HG02981 (cell line): ENCODE measurements at regions not wholly inside any gene's neighbourhood (a gene's known extent, or its start where the extent isn't known, plus 50 kb on each side); places are given as distances from the start of the nearest gene placed in this dataset.
"Not testable (repeated sequence)": the region's sequence is repeated elsewhere in the genome, so short reads cannot be mapped to it uniquely, and the experiment has no call there.

Experiments
- ATAC-seq: cut with Tn5 transposase; IDR thresholded peaks from one replicate; pipeline ENCODE4 v1.9.1; 2021; ENCODE audit warnings: mild to moderate bottlenecking, moderate library complexity; ENCODE audit not compliant: unreplicated experiment

DNA sequence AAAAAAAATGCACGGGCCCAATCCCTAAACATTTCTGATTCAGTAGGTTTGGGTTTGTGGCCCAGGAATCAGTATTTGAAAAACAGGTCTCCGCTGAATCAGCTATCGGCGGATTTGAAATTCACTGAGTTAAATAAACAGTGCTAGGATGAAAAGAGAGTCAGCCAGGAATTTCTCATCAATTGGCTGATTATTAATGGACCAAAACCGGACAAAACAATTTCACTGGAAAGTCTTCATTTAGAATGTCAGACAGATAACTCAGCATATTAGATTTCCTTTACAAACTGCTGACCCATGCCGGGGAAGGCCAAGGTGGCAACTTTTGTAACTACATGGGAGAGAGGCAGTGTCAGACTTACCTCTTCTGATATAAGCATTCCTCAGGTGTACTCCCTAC, 99.4 kb upstream of the LSM6 start:
- no peak for ATAC-seq

DNA sequence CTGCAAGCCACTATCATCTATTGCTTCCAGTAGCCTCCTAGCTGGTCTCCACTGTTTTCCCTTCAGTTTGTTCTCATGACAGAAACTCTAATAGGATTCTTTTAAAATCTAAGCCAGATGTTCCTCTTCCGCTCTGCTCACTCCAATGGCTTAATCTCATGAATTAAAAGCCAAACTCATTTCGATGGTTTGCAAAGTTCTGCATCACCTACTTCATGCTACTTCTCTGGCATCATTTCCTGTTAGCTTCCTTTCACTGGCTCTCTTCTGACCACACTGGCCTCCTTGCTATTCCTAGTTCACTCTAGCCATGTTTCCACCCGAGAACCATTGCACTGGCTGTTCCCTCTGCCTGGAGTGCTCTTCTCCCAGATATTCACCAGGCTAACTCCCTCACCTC, 102.0 kb upstream of the LSM6 start:
- peak; percentile 72 for ATAC-seq

DNA sequence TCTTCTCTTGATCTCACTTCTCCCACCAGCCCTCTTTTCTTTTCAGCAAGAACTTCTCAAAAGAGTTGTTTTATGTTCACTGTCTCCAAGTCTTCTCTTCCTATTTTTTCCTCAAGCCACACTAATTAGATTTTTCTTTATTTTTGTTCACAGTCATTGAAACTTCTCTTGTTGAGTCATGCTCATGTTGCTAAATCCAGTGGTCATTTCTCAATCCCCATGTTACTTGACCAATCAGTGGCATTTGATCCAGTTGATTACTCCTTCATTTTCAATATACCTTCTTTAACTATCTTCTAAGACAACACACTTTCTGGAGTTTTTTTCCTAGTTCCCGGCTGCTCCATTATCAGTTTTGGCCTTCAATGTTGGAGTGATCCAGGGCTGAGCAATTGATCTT, 103.1 kb upstream of the LSM6 start:
- ATAC-seq: no peak

DNA sequence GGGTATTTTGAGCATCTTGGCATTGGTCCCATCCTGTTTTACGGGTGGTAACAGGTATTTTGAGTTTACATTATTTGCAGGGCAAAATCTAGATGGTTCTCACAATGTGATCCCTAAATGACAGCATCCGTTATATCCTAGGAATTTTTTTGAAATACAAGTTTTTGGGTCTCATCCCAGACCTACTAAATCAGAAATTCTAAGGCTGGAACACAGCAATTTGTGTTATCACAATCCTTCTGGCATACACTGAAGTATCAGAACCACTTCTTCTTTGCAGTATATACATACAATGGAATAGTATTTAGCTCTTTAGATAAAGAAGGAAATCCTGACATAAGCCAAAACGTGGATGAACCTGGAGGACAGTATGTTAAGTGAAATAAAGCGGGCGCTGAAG, 104.1 kb upstream of the LSM6 start:
- no peak for ATAC-seq

DNA sequence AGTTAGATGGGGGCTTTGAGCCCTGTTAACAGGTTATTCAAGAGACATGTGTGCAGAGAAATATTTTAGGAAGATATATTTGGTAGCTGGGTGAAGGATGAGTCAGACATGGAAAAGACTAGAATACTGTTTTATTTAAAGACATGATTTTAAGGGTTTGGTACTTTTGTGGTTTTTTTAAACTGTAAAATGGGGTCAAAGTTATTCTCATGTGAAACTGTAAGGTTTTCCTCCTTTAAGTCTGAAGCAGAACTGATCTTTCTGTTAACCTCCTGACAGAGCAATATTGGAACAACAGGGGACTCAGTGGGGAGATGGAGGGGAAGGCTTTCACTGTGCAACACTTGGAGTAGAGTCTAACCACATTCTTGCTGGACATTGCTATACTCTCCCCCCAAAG, 112.4 kb upstream of the LSM6 start:
- no peak for ATAC-seq

DNA sequence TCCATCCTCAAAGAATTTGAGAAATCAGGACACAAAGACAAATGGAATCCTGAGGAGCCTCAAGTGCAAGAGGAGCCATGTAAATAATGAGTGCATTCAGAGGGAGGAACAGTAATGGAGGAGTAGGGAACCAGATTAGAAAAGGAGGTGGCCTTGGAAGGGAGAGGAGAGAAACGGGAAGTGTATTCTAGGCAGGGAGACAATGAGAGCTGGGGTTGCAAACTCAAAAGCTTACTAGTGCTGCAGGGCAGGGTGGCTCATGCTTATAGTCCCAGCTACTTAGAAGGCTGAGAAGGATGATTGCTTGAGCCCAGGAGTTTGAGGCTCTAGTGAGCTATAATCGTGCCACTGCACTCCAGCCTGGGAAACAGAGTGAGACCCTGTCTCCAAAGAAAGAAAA, 113.2 kb upstream of the LSM6 start:
- no peak for ATAC-seq

DNA sequence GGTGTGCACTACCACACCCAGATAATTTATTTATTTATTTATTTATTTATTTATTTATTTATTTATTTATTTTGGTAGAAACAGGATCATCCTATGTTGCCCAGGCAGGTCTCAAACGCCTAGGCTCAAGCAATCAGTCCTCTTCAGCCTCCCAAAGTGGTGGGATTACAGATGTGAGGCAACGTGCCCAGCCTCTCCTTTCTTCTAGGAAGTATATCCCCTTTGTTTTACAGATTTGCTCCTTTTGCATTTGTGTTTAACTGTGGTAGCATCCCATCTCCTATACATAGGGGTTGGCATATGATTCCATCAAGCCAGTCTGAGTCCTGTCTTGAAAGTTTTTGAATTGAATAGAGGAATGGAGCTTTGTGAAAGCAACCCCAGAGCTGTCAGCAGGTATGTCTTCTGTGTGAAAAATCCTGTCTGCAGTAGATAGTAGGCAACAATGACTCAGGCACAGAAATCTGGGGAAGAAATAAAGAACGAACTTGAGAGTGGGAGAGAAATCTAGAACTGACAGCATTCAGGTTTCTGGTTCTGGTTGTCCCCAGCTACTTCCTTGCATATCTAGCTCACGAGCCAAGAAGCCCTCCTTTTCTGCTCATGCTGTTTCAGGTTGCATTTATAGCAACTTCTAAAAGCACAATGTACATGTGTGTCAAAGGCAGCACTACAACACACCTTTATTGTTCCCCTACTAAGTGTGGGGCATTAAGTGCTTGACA, 113.7 kb upstream of the LSM6 start:
- no peak for ATAC-seq

DNA sequence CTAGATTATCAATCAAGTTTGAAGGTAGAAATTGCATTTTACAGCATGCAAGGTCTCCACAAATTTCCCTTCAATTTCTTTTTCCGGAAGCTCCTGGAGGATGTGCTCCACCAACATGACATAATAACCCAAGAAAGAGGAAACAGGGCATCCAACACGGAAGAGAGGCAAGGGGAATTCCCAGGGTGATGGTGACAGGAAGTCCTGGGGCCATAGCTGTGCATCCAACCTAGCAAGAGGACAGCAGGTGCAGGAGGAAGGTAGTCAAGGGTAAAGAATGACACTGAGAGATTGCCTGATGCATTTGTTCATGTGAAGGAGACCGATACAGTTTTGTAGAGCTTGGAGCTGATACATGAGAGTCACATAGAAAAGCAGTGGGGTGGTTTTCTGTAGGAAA, 115.7 kb upstream of the LSM6 start:
- peak; percentile 90 for ATAC-seq

DNA sequence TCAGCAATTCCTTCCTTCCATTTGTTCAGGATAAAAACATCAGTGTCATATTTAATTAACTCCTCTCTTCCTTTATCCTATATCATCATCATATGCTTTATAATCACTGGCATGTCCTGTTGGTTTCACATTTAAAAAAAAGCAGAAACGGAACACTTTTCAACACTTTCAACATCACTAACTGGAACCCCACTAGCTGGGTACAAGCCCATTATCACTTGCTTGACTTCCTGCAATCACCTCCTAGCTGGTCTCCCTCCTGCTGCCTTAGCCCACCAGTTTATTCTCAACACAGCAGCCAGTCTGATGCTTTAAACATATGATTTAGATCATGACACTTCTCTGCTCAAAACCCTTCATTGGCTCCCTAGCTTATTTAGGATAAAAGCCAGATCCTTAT, 116.4 kb upstream of the LSM6 start:
- ATAC-seq: peak; percentile 35

DNA sequence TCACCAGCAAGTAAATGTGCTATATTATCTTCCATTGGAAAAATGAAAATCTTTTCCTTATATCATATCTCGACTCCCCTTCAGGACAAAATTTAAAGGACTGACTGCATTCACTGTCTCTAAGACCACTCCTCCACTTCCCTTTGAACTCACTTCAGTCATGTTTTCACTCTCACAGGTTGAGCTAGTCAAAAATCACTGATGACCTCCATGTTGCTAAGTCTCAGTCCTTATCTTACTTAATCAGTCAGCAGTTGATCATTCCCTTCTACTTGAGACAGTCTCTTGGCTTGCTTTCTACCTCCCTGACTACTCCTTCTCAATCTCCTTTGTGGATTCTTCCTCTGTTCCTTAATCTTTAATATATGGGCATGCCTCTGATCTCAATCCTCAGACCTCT, 117.0 kb upstream of the LSM6 start:
- ATAC-seq: no peak

DNA sequence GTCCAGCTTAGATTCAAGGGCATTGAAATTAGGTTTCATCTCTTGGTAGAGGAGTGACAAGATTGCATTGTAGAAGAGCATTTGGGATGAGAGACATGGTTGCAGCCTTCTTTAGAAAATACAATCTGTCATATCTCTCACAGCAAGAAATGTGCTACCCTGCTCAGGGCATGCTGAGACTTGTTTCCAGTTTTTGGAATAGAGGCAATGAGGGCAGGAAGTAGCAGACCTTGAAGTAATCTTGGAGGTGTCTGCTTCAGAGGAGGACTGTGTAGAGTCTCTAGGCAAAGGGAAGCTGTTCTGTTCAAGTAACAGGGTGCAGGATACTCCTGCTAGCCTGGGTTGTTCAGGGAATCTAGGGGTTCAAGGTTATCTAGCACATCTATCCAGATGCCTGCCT, 116.1 kb upstream of the ZNF827 start:
- no peak for ATAC-seq

DNA sequence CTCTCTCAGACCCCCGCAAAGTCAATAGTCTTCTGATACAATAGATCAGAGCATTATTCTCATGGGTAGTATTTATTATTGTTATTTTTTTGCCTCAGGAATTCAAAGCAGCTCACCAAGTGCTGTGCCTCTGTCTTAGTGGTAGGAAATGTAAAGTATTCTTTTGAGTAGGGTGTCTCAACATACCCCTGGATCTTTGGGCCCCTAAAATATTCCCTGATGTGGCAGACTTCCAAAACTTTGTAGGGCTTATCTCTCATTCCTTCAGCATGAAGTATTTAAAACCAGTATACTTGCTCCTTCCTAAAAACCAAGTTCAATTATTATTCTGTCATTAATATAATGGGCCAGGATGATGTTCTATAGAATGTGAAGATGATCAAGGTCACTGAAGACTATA, 115.3 kb upstream of the ZNF827 start:
- ATAC-seq: no peak

DNA sequence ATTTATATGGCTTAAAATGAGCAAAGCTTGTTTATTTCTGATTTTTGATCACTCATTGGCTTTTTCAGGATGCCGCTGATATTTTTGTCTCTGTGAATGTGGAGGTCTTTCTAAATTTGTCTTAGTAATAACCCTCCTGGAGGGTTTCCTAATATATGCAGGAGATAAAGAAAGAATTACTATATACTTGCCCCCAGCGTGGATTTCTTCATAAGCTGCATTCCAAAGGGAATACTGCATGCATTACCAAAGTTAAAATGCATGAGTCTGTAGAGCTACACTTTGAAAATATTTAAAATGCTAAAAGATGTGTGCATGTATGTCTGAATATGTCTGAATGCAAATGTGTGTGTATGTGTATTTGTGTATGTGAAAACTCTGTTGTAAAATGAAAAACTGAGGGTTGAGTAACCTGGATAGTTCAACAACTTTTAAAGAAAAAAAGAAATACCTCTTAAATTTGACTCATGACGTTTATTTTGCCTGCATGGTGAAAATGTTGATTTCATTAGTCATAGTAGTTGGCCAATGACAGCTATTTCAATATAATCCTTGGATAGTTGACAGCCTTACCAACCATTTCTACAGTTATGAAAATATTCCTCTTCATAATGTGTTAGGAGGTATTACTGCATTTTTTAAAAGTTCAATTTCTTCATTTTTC, 113.2 kb upstream of the ZNF827 start:
- no peak for ATAC-seq

DNA sequence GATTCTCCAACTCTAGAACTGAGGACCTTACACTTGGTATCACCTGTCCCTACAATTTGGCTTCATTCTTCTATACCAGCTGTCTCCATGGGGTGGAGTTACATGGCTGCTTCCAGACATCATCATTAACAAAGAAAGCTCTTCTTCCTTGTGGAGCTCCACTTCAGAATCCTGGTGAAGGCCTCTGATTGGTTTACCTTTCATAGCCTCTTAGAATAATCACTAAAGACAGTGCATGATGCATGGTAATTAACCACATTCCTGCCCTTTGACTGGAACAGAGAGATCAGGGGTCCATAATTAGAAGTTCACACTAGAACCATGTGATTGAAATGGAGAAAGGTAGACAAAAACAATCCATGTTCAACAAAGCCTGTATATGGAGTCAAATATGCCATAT, 112.6 kb upstream of the ZNF827 start:
- no peak for ATAC-seq

DNA sequence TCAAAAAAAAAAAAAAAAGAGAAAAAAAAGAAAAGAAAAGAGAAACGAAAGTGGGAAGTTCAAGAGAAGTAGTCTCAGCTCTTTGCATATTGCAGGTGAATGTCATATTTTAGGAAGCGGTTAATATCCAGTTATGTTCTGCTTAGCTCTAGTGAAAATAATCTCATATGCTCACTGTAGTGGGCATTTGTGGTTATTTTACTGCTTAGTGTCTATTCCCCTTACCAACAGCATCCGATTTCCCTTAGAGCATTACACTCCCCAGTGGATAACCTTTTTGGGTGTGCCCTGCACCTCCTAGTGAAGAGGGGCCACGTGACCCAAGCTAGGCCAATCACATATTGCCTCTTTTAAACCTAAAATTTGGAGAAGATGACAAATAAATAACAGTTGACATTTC, 111.2 kb upstream of the ZNF827 start:
- peak; percentile 92 for ATAC-seq

DNA sequence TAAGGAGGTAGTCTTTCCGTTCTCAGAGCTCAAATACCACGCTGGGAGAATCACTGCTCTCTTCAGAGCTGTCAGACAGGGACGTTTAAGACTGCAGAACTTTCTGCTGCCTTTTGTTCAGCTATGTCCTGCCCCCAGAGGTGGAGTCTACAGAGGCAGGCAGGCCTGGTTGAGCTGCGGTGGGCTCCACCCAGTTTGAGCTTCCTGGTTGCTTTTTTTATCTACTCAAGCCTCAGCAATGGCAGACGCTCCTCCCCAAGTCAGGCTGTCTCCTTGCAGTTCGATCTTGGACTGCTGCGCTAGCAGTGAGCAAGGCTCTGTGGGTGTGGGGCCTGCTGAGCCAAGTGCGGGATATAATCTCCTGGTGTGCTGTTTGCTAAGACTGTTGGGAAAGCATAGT, 109.1 kb upstream of the ZNF827 start:
- not testable (repeated sequence) for ATAC-seq

DNA sequence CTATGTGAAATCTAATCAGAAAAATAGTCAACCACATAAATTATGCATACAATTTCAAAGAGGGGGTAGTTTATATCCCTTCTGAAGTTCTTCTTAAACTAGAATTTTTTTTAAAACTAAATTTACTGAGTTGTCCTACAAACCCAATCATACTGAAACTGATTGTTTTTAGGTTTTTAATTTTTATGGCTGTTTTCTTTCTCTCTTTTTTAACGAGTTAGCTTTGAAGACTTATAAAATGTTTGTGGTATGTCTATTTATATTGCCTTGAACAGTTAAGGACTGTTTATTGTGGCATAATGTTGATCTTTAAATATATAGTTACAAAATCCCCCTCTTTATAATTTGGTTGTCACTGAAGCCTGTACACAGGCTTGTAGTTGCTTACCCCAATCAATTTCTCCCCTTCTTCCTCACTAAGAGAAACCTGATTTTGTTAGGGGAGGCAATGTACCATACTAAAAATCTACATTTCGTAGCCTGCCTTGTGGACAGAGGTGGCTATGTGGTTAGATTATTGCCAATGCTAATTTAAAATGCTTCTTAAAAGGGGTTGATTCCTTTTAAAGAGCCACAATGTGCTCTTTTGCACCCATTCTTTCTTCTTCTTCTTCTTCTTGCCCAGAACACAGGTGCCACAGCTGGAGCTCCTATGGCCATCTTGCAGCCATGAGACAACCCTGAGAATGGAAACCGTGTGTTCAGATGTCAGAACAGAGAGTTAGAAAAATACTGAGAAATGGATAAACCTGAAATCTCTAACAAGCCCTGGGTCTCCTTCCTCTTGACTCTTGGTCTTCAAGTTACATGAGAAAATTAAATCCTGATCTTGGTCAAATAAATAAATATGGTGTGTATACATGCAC, 102.7 kb upstream of the ZNF827 start:
- ATAC-seq: no peak

DNA sequence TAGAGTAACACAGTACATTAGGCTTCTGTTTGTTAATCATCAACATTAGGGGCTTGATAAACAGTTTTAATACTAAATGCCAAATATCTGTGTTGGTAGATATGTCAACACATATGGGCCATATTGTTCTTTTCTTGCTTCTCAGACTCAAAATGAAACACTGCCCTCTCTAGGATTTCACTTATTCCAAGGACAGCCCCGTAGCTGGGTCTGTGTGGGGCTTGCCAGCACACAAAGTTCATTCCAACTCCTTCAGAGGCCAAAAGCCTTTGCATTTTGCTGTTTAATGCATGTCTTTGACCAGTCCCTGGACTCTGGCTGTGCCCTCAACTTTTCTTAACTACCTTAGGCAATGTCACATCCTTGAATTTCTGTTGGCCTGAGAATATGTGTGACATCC, 102.0 kb upstream of the ZNF827 start:
- ATAC-seq: no peak

DNA sequence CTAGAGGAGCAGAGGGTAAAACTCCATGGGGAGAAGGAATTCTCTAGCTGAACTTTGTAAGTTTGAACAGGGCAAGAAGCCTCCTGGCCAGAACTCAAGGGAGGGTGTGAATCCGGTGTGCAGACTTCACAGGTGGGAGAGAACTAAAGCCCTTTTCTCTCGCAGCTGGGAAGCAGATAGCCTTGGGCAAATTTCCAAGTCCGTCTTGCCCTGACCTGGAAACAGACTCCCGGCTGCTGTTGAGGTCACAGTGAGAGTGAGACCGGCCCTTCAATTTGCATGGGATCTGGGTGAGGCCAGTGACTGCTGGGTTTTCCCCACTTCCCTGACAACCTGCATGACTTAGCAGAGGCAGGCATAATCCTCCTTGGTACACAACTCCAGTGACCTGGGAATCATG, 94.5 kb upstream of the ZNF827 start:
- no peak for ATAC-seq

DNA sequence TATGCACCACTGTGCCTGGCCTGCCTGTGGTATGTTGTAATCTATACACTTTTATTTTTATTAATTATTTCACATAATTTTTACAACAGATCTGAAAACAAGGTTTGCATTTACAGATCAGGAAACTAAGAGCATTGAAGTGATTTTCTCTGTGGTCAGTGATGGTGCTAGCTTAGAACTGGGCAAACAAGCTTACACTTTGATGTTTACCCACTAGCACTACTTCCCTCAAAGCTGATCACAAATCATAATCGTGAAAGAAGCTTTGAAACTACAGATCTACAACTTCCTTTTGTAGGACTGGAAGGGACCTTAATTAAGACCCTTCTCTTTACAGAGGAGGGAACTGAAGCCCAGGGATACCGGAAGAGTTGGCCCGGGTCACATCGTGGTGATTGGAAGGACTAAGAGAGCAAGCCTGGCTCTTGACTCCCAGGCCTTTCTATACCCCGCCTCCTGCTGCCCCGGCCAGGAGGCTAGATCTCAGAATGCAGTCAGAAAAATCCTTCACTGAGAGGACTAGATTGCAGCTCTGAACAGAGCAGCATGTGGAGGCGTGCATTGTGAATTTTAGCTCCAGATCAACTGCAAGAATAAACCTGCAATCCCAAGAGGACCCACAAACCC, 93.7 kb upstream of the ZNF827 start:
- ATAC-seq: no peak

DNA sequence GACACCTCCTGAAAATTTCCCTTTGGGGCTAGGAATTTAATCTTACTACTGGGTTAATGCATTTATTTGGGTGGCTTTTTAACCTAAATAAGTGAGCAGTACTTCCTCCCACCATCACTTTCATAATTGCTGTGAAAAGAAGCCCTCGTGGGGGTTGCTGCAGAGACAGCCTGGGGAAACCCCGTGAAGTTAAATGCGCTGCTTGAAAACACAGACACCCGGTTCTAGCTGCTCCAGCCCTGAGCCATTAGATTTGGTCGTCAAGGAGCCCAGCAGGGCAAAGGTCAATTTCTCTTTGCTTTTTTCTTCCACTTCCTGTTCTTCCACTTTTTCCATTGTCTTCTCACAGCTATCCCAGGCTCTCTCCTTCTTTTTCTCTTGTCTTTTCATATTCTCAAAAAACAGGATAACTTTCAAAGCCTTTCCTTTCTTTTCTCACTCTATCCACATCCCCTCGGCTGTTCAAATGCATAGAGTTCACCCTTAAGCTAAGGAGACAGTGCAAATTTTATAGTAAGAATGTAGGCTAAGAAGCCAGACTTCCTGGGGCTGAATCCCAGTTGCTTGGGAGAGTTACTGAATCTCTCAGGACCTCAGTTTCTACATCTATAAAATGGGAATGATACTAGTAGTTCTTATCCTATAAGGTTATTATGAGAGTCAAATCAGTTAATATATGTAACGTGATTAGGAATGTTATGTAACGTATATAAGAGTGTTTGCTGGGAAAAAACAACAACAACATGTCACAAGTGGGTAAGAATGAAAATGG, 91.5 kb upstream of the ZNF827 start:
- peak; percentile 81 for ATAC-seq
